GM12872 (cell line): ENCODE measurements at regions not wholly inside any gene's neighbourhood (a gene's known extent, or its start where the extent isn't known, plus 50 kb on each side); places are given as distances from the start of the nearest gene placed in this dataset.

ENCODE experiments used
- CTCF ChIP-seq: IDR thresholded peaks from 3 replicates; pipeline ENCODE4 v1.5.1; 2011; ENCODE audit warnings: low read depth, mild to moderate bottlenecking, low read length, moderate library complexity; ENCODE audit not compliant: insufficient read depth

DNA sequence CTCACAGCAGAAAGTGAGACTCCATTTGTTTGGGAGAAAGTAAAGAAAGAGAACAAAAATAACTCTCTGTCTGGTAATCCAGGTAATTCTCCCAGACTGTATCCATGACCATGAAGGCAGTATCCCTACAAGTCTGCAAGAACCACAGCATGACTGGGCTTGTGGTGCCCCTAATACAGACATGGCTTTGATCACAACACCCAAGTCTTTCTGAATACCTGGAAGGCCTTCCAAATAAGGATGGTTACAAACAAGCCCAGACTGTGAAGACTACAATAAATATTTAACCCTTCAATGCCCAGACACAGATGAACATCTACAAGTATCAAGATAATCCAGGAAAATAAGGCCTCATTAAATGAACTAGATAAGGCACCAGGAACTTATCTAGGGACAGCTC lies 481.1 kb upstream of the RORB start:
- TF ChIP-seq CTCF: no peak

- TF ChIP-seq CTCF: no peak
Measured at GRCh38 chr9:74025402-74025925, 471.7 kb upstream of the RORB start.

GRCh38 chr9:74032421-74032820 lies 464.7 kb upstream of the RORB start:
- no peak for TF ChIP-seq CTCF

GRCh38 chr9:74035786-74036185 lies 461.3 kb upstream of the RORB start:
- TF ChIP-seq CTCF: no peak

DNA sequence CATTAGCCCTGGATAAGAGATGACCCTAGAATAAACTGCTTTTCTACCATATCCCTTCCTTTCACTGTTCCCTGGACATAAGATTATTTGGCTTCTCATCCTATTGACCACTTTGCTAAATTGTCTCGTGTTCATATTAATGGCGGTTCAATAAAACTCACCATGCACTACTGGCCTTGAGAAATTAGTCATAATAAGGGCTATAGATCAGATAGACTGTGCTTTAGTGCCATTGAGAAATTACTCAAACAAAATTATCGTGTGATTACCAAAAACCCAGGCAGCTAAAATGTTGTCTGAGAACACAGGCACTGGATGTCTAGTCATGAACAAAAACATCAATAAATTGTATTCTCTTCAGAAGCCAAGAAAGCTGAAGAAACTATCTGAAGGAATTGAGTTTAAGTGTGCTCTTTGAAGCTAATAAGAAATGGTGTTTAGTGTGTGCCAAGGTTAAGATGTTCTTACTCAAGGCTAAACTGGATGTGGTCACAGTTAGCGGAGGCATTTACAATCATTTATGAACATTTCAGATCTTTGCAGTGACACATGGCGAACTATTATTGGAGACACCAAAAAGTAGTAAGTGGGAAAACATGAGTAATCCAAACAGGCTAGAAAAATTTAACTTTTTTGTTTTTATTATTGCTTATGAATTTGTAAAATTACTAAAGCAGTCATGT lies 460.4 kb upstream of the RORB start:
- no peak for TF ChIP-seq CTCF

- TF ChIP-seq CTCF: no peak
Measured at GRCh38 chr9:74037274-74037673, 459.9 kb upstream of the RORB start.

- no peak for TF ChIP-seq CTCF
Measured at GRCh38 chr9:74041588-74041987, 455.5 kb upstream of the RORB start.

DNA sequence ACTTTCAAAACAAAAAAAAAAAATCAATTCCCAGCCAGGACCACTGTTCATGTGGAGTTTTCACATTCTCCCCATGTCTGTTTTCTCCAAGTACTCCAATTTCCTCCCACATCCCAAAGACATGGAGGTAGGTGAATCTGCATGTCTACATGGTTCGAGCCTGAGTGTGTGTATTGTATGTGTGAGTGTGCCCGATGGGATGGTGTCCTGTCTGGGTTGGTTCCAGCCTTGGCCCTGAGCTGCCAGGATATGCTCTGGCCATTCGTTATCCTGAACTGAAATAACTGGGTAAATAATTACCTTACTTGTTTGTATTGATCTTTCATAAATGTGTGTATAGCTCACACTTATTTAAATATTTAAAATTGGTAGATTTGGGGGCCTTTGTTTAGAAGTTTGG lies 452.3 kb upstream of the RORB start:
- TF ChIP-seq CTCF: no peak
